GM23338 (cell line): ENCODE measurements at regions not wholly inside any gene's neighbourhood (a gene's known extent, or its start where the extent isn't known, plus 50 kb on each side); places are given as distances from the start of the nearest gene placed in this dataset.

Experiments used
- ATAC-seq: fragments of 200-7000 bp; cut with Tn5 transposase; 3 replicates; pipeline ENCODE4 v1.9.1; 2020
- DNase-seq: peaks from one replicate; pipeline ENCODE4 v3.0.0-alpha.2; 2015; ENCODE audit warnings: low spot score
- H2AFZ ChIP-seq: fragments of 200-600 bp; sonication (generic); 2 replicates; pipeline ENCODE4 v1.8.0; 2016; ENCODE audit warnings: antibody characterized with exemption, mild to moderate bottlenecking, moderate library complexity
- H3F3A ChIP-seq: fragments of 200-600 bp; sonication (generic); replicated peaks from 2 replicates; pipeline ENCODE4 v1.8.0; 2017; ENCODE audit warnings: antibody characterized with exemption, mixed run types, low read depth
- H3K27ac ChIP-seq: fragments of 200-600 bp; sonication (generic); 2 replicates; pipeline ENCODE4 v1.6.1; 2016; ENCODE audit warnings: low read depth
- H3K27me3 ChIP-seq: fragments of 200-600 bp; sonication (generic); 2 replicates; pipeline ENCODE4 v1.8.0; 2016; ENCODE audit warnings: mild to moderate bottlenecking, mixed run types, moderate library complexity; ENCODE audit not compliant: insufficient read depth
- H3K36me3 ChIP-seq: fragments of 200-600 bp; sonication (generic); 2 replicates; pipeline ENCODE4 v1.8.0; 2016; ENCODE audit warnings: mild to moderate bottlenecking; ENCODE audit not compliant: insufficient read depth
- H3K4me1 ChIP-seq: fragments of 200-600 bp; sonication (generic); 2 replicates; pipeline ENCODE4 v1.8.0; 2016; ENCODE audit warnings: mild to moderate bottlenecking, moderate library complexity; ENCODE audit not compliant: insufficient read depth
- H3K4me2 ChIP-seq: fragments of 200-600 bp; sonication (generic); 2 replicates; pipeline ENCODE4 v1.7.1; 2017; ENCODE audit warnings: mixed run types
- H3K4me3 ChIP-seq: fragments of 200-600 bp; sonication (generic); 2 replicates; pipeline ENCODE4 v1.6.1; 2016; ENCODE audit warnings: mixed run types
- H3K79me2 ChIP-seq: fragments of 200-600 bp; sonication (generic); replicated peaks from 2 replicates; pipeline ENCODE4 v1.8.0; 2017; ENCODE audit warnings: mild to moderate bottlenecking; ENCODE audit not compliant: insufficient read depth
- H3K9me2 ChIP-seq: fragments of 200-600 bp; sonication (generic); 2 replicates; pipeline ENCODE4 v1.8.0; 2017; ENCODE audit not compliant: insufficient read depth
- H4K20me1 ChIP-seq: fragments of 200-600 bp; sonication (generic); replicated peaks from 2 replicates; pipeline ENCODE4 v1.8.0; 2017; ENCODE audit warnings: mild to moderate bottlenecking; ENCODE audit not compliant: insufficient read depth
- H3K27ac Mint-ChIP-seq: 2 replicates; pipeline ENCODE4 v1.8.0; 2020; ENCODE audit warnings: inconsistent platforms, mild to moderate bottlenecking, moderate library complexity, mixed read lengths
- H3K27me3 Mint-ChIP-seq: 3 replicates; pipeline ENCODE4 v1.8.0; 2022; ENCODE audit warnings: low read depth, mild to moderate bottlenecking, moderate library complexity, mixed read lengths, inconsistent platforms; ENCODE audit not compliant: insufficient read depth, poor library complexity
- H3K36me3 Mint-ChIP-seq: 3 replicates; pipeline ENCODE4 v1.8.0; 2021; ENCODE audit warnings: low read depth, mild to moderate bottlenecking, inconsistent platforms, moderate library complexity, mixed read lengths
- H3K4me1 Mint-ChIP-seq: 3 replicates; pipeline ENCODE4 v1.8.0; 2020; ENCODE audit warnings: mild to moderate bottlenecking, inconsistent platforms, mixed read lengths
- H3K4me3 Mint-ChIP-seq: 3 replicates; pipeline ENCODE4 v1.8.0; 2021; ENCODE audit warnings: moderate library complexity, mild to moderate bottlenecking, inconsistent platforms, mixed read lengths
- H3K9me3 Mint-ChIP-seq: 3 replicates; pipeline ENCODE4 v1.8.0; 2020; ENCODE audit warnings: moderate library complexity, mild to moderate bottlenecking, inconsistent platforms, mixed read lengths
- CREB1 ChIP-seq: fragments of 250-450 bp; sonication (Bioruptor Pico); IDR thresholded peaks from 2 replicates; pipeline ENCODE4 v1.5.0; 2020; ENCODE audit warnings: low read depth, mild to moderate bottlenecking, moderate library complexity
- EZH2 ChIP-seq: fragments of 200-600 bp; sonication (generic); IDR thresholded peaks from one replicate; pipeline ENCODE4 v1.8.0; 2017; ENCODE audit warnings: antibody characterized with exemption, mild to moderate bottlenecking, low read depth; ENCODE audit not compliant: unreplicated experiment
- EZH2phosphoT487 ChIP-seq: fragments of 200-600 bp; sonication (generic); IDR thresholded peaks from one replicate; pipeline ENCODE4 v1.8.1; 2018; ENCODE audit warnings: antibody characterized with exemption; ENCODE audit not compliant: unreplicated experiment
- JUNB ChIP-seq: IDR thresholded peaks from one replicate; pipeline ENCODE4 v1.6.1; 2016; ENCODE audit warnings: antibody characterized with exemption; ENCODE audit not compliant: unreplicated experiment
- NANOG ChIP-seq: IDR thresholded peaks from 2 replicates; pipeline ENCODE4 v1.6.1; 2016; ENCODE audit warnings: antibody characterized with exemption, borderline replicate concordance
- STAT1 ChIP-seq: IDR thresholded peaks from one replicate; pipeline ENCODE4 v1.6.1; 2016; ENCODE audit warnings: antibody characterized with exemption; ENCODE audit not compliant: unreplicated experiment
- ZNF331 ChIP-seq: fragments of 250-450 bp; sonication (Bioruptor Pico); IDR thresholded peaks from 2 replicates; pipeline ENCODE4 v1.5.0; 2020; ENCODE audit warnings: low read depth, mild to moderate bottlenecking, moderate library complexity
- TF ChIP-seq, protein P1 (sequence below): fragments of 250-450 bp; sonication (Bioruptor Pico); IDR thresholded peaks from 2 replicates; pipeline ENCODE4 v1.5.0; 2020; ENCODE audit warnings: mild to moderate bottlenecking, moderate library complexity
- TF ChIP-seq, protein P2 (sequence below): IDR thresholded peaks from one replicate; pipeline ENCODE4 v1.6.1; 2018; ENCODE audit warnings: antibody characterized with exemption; ENCODE audit not compliant: unreplicated experiment

DNA sequence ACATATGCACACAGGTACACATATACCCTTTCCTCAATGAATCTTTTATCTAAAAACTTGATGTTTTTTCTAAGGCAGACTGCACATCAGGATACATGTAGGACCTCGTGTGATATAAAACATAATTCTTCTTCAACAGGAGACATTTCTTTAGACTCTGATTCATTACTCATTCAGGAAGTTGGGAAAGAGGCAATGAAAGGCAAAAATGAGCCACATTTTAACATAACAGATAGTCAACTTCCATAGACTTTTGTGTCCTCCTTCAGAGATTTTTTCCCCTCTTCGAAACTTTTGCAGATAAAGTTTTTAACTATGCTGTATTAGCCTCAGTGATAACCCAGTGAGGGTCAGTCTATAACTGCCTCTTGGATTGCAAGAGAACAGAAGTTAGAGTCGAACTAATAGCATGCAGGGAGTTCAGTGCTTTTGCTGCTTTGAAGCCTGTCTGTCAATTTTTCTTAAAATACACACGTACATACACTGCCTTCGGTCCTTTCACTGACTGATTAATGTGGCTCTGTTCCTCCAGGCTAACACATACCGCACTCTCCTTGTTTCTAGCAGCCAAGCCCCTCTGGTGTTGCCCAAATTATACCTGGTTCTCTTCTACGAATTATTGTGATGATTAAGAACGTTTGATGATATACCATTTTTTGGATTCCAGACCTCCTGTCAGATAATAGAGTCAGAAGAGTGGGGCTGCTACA, 562.5 kb upstream of the MAP3K7 start:
- DNase-seq (no peak), ATAC-seq (no peak)
- Mint-ChIP-seq H3K9me3 (no peaks in the 10 kb centered on the region), H3K27me3 (no peaks in the 10 kb centered on the region), H3K4me1 (peaks cover 3% of the 10 kb centered on the region; the same call in 1 of the 3 replicates), H3K4me3 (no peak overlapping the region), H3K36me3 (no peaks in the 10 kb centered on the region), H3K27ac (peak overlapping the region; percentile 36; the same call in 1 of the 2 replicates)
- Histone ChIP-seq H3K4me3 (no peak overlapping the region), H3K27ac (no peak overlapping the region), H3K4me2 (no peak overlapping the region), H3K9me2 (no peaks in the 10 kb centered on the region), H2AFZ (no peak overlapping the region), H3K79me2 (no peaks in the 10 kb centered on the region), H3K36me3 (no peaks in the 10 kb centered on the region), H3K27me3 (no peaks in the 10 kb centered on the region), H3K4me1 (no peaks in the 10 kb centered on the region), H4K20me1 (no peaks in the 10 kb centered on the region), H3F3A (no peaks in the 10 kb centered on the region)
- no peak for TF ChIP-seq ZNF331
- TF ChIP-seq CREB1 (CRISPR knock-in tag), result no peak
- TF ChIP-seq EZH2, result no peak
- TF ChIP-seq EZH2phosphoT487, result no peak
- TF ChIP-seq, protein P1, sequence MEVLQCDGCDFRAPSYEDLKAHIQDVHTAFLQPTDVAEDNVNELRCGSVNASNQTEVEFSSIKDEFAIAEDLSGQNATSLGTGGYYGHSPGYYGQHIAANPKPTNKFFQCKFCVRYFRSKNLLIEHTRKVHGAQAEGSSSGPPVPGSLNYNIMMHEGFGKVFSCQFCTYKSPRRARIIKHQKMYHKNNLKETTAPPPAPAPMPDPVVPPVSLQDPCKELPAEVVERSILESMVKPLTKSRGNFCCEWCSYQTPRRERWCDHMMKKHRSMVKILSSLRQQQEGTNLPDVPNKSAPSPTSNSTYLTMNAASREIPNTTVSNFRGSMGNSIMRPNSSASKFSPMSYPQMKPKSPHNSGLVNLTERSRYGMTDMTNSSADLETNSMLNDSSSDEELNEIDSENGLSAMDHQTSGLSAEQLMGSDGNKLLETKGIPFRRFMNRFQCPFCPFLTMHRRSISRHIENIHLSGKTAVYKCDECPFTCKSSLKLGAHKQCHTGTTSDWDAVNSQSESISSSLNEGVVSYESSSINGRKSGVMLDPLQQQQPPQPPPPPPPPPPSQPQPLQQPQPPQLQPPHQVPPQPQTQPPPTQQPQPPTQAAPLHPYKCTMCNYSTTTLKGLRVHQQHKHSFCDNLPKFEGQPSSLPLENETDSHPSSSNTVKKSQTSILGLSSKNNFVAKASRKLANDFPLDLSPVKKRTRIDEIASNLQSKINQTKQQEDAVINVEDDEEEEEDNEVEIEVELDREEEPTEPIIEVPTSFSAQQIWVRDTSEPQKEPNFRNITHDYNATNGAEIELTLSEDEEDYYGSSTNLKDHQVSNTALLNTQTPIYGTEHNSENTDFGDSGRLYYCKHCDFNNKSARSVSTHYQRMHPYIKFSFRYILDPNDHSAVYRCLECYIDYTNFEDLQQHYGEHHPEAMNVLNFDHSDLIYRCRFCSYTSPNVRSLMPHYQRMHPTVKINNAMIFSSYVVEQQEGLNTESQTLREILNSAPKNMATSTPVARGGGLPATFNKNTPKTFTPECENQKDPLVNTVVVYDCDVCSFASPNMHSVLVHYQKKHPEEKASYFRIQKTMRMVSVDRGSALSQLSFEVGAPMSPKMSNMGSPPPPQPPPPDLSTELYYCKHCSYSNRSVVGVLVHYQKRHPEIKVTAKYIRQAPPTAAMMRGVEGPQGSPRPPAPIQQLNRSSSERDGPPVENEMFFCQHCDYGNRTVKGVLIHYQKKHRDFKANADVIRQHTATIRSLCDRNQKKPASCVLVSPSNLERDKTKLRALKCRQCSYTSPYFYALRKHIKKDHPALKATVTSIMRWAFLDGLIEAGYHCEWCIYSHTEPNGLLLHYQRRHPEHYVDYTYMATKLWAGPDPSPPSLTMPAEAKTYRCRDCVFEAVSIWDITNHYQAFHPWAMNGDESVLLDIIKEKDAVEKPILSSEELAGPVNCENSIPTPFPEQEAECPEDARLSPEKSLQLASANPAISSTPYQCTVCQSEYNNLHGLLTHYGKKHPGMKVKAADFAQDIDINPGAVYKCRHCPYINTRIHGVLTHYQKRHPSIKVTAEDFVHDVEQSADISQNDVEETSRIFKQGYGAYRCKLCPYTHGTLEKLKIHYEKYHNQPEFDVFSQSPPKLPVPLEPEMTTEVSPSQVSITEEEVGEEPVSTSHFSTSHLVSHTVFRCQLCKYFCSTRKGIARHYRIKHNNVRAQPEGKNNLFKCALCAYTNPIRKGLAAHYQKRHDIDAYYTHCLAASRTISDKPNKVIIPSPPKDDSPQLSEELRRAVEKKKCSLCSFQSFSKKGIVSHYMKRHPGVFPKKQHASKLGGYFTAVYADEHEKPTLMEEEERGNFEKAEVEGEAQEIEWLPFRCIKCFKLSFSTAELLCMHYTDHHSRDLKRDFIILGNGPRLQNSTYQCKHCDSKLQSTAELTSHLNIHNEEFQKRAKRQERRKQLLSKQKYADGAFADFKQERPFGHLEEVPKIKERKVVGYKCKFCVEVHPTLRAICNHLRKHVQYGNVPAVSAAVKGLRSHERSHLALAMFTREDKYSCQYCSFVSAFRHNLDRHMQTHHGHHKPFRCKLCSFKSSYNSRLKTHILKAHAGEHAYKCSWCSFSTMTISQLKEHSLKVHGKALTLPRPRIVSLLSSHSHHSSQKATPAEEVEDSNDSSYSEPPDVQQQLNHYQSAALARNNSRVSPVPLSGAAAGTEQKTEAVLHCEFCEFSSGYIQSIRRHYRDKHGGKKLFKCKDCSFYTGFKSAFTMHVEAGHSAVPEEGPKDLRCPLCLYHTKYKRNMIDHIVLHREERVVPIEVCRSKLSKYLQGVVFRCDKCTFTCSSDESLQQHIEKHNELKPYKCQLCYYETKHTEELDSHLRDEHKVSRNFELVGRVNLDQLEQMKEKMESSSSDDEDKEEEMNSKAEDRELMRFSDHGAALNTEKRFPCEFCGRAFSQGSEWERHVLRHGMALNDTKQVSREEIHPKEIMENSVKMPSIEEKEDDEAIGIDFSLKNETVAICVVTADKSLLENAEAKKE (CRISPR knock-in tag), result no peak
- TF ChIP-seq NANOG, result no peak
- no peak for TF ChIP-seq JUNB
- TF ChIP-seq, protein P2, sequence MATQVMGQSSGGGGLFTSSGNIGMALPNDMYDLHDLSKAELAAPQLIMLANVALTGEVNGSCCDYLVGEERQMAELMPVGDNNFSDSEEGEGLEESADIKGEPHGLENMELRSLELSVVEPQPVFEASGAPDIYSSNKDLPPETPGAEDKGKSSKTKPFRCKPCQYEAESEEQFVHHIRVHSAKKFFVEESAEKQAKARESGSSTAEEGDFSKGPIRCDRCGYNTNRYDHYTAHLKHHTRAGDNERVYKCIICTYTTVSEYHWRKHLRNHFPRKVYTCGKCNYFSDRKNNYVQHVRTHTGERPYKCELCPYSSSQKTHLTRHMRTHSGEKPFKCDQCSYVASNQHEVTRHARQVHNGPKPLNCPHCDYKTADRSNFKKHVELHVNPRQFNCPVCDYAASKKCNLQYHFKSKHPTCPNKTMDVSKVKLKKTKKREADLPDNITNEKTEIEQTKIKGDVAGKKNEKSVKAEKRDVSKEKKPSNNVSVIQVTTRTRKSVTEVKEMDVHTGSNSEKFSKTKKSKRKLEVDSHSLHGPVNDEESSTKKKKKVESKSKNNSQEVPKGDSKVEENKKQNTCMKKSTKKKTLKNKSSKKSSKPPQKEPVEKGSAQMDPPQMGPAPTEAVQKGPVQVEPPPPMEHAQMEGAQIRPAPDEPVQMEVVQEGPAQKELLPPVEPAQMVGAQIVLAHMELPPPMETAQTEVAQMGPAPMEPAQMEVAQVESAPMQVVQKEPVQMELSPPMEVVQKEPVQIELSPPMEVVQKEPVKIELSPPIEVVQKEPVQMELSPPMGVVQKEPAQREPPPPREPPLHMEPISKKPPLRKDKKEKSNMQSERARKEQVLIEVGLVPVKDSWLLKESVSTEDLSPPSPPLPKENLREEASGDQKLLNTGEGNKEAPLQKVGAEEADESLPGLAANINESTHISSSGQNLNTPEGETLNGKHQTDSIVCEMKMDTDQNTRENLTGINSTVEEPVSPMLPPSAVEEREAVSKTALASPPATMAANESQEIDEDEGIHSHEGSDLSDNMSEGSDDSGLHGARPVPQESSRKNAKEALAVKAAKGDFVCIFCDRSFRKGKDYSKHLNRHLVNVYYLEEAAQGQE, result no peak
- TF ChIP-seq STAT1, result no peak
